ENCODE measurements at regions not wholly inside any gene's neighbourhood (a gene's known extent, or its start where the extent isn't known, plus 50 kb on each side); places are given as distances from the start of the nearest gene placed in this dataset.

DNA sequence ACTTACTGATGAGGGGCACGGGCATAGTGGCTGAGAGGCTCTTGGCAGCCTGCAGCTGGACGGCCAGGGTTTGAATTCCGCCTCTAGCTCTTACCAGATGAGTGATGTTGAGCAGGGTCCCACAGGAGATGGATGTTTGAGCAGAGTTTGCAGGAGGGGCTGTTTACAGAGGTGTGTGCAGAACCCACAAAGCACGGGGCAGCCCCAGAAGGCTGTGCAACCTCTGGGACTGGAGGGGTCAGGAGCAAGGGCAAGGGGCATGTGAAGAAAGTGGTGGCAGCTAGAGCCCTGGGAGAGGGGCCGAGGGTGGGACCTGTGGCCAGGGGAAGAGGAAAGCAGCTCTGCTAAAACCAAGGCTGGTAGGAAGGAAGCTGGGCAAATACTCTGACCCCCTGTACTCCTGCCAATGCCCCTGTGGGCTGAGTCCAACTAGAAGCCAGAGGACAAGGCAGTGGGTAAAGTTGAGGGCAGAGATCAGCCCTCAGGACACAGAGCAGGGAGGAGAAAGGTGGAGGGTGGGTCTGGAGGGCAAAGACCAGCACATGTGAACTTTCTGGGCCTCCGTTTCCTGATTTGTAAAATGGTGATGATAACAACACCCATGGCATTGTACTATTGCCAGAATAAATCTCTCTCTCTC, 53.9 kb upstream of the ITGA11 start:
- no peak overlapping the region for H3K27ac ChIP-seq (ENCODE audit: insufficient read depth, low read length)
- WGBS, 2 experiments (ENCODE audit: extremely low coverage in 2 of 2, insufficient read length in 1 of 2) = 100% methylated on average over 1 of the region's 6 CpGs; no CpG with 5 or more reads in 1 of the 2 experiments
- H3K56ac ChIP-seq (ENCODE audit: extremely low read depth, insufficient read depth, low read length) = no peak overlapping the region

More for the DNA sequence above, 53.9 kb upstream of the ITGA11 start:
- DNase-seq (no peak), ATAC-seq (ENCODE audit: low read depth) (no peak)
- H2AFZ ChIP-seq (replicated peaks; ENCODE audit: low read length, poor library complexity) = peak overlapping the region; percentile 37
- peak overlapping the region; percentile 87 for H4K91ac ChIP-seq (ENCODE audit: insufficient read depth, low read depth, low read length)
- peak overlapping the region; percentile 71 for H3K18ac ChIP-seq (ENCODE audit: low read depth, low read length)
- peak overlapping the region; percentile 42 for H3K14ac ChIP-seq (replicated peaks; ENCODE audit: low read depth, low read length)
- peak overlapping the region in 1 of 2 experiments; percentile 57; a peak in 2 of 4 replicates for H4K8ac ChIP-seq (ENCODE audit: low read depth in 2 of 2, low read length in 2 of 2)
- H2BK5ac ChIP-seq (ENCODE audit: low read depth, low read length, poor library complexity, severe bottlenecking) = peak overlapping the region; percentile 21
- no TSS peak for BruUV-seq (replicated peaks)
- H3K36me3 ChIP-seq (ENCODE audit: control insufficient read depth, insufficient read depth, low read length) = no peaks in the 10 kb centered on the region
- peak overlapping the region; percentile 86 for H2AK9ac ChIP-seq (replicated peaks; ENCODE audit: low read depth, low read length, poor library complexity)
- intact Hi-C loops (cut with micrococcal nuclease) (no loop called here), in situ Hi-C loops (cut with MboI; ENCODE audit: low sequenced_read_pairs) (no loop called here), dilution Hi-C loops (cut with HindIII; ENCODE audit: low sequenced_read_pairs, unreplicated experiment) (no loop called here)
- TF ChIP-seq BHLHE40 (IDR thresholded peaks at IDR 0.05; ENCODE audit: low read depth, low read length) = no peak
- no peak for TF ChIP-seq CHD1 (IDR thresholded peaks at IDR 0.05; ENCODE audit: low read depth, low read length)
- no peak for TF ChIP-seq SMC3 (IDR thresholded peaks at IDR 0.05; ENCODE audit: low read depth, low read length)
- TF ChIP-seq, protein P1, sequence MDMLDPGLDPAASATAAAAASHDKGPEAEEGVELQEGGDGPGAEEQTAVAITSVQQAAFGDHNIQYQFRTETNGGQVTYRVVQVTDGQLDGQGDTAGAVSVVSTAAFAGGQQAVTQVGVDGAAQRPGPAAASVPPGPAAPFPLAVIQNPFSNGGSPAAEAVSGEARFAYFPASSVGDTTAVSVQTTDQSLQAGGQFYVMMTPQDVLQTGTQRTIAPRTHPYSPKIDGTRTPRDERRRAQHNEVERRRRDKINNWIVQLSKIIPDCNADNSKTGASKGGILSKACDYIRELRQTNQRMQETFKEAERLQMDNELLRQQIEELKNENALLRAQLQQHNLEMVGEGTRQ (IDR thresholded peaks at IDR 0.05; ENCODE audit: low read depth, low read length) = no peak
- no peak for TF ChIP-seq CEBPB (IDR thresholded peaks at IDR 0.05; ENCODE audit: low read depth, low read length)
- TF ChIP-seq MXI1 (IDR thresholded peaks at IDR 0.05; ENCODE audit: borderline replicate concordance, low read depth, low read length) = no peak
- no peak for TF ChIP-seq FOS (IDR thresholded peaks at IDR 0.05; ENCODE audit: low read depth, low read length)
- TF ChIP-seq NFE2L2 (IDR thresholded peaks at IDR 0.05; ENCODE audit: low read depth, low read length) = no peak
- TF ChIP-seq RCOR1 (IDR thresholded peaks at IDR 0.05; ENCODE audit: insufficient replicate concordance, low read length) = no peak
- TF ChIP-seq RFX5 (IDR thresholded peaks at IDR 0.05; ENCODE audit: low read depth, low read length) = no peak
- TF ChIP-seq POLR2A (IDR thresholded peaks at IDR 0.05; ENCODE audit: low read depth, low read length) = no peak
- no peak for TF ChIP-seq MAZ (IDR thresholded peaks at IDR 0.05; ENCODE audit: borderline replicate concordance, low read depth, low read length)
- no peak overlapping the region for H3K4me2 ChIP-seq (ENCODE audit: low read depth, low read length)
- peaks cover 6% of the 10 kb centered on the region for H3K27me3 ChIP-seq (ENCODE audit: control insufficient read depth, insufficient read depth, low read length)
- H3K9me1 ChIP-seq (ENCODE audit: insufficient read depth, low read length) = peaks cover 10% of the 10 kb centered on the region
- H3K9me3 ChIP-seq (ENCODE audit: control insufficient read depth, insufficient read depth, low read length) = no peaks in the 10 kb centered on the region
- no peak overlapping the region for H3K4me3 ChIP-seq (ENCODE audit: insufficient read depth, low read depth, low read length)
- H3K4ac ChIP-seq (ENCODE audit: low read depth, low read length) = peak overlapping the region; percentile 75
- H3K4me1 ChIP-seq (ENCODE audit: control insufficient read depth, insufficient read depth, low read length) = peaks cover 20% of the 10 kb centered on the region
- peak overlapping the region; percentile 98 for H2AK5ac ChIP-seq (ENCODE audit: low read depth, low read length)
- H3K9ac ChIP-seq (ENCODE audit: low read depth, low read length) = no peak overlapping the region
- POLR2A ChIA-PET (ENCODE audit: unreplicated experiment) = no interaction called here
- H3K79me1 ChIP-seq (ENCODE audit: low read depth in 1 of 2, low read length in 2 of 2) = no peaks in the 10 kb centered on the region
- H2BK120ac ChIP-seq (ENCODE audit: low read depth, low read length) = peak overlapping the region; percentile 66
- peak overlapping the region; percentile 48; the same call in 1 of the 3 replicates for H2BK15ac ChIP-seq (ENCODE audit: low read depth, low read length)
- H2BK20ac ChIP-seq (ENCODE audit: low read depth, low read length) = peak overlapping the region; percentile 71
- no peak overlapping the region; the same call in 1 of the 2 replicates for H4K5ac ChIP-seq (ENCODE audit: low read depth, low read length)
- H3K23ac ChIP-seq (ENCODE audit: low read depth, low read length) = peak overlapping the region; percentile 47; the same call in 1 of the 2 replicates
- no peaks in the 10 kb centered on the region for H4K20me1 ChIP-seq (ENCODE audit: insufficient read depth, low read length)
- CTCF ChIA-PET = no interaction called here

Measured in IMR-90 (cell line).